Germinal center (tissue), 1 donor: ENCODE measurements at regions not wholly inside any gene's neighbourhood (a gene's known extent, or its start where the extent isn't known, plus 50 kb on each side); places are given as distances from the start of the nearest gene placed in this dataset.

Experiments
- DNase-seq: peaks from one replicate; pipeline ENCODE4 v3.0.0; 2012; ENCODE audit warnings: mixed read lengths, low spot score

GRCh38 chr12:92582475-92582874, 120.3 kb upstream of the PLEKHG7 start:
- no peak for DNase-seq

DNA sequence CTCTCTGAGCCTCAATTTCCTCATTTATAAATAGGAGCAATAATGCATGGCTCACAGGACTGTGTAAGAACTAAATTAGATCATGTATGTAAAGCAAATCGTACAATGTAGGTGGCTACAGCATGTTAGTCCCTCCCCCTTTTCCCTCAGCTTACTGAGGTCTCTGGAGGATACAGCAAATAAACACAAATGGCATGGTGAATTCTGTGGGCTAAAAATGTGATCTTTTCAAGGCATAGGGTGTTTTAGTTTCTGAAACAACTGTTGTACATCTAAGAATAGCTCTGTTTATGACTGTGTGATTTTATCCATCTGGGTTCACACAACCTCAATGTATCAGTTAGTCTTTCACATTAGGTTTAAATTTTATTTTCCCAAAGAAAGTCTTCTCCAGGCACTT, 121.2 kb upstream of the PLEKHG7 start:
- peak; percentile 24 for DNase-seq

GRCh38 chr12:92574911-92575570, 127.7 kb upstream of the PLEKHG7 start:
- DNase-seq, result no peak

DNA sequence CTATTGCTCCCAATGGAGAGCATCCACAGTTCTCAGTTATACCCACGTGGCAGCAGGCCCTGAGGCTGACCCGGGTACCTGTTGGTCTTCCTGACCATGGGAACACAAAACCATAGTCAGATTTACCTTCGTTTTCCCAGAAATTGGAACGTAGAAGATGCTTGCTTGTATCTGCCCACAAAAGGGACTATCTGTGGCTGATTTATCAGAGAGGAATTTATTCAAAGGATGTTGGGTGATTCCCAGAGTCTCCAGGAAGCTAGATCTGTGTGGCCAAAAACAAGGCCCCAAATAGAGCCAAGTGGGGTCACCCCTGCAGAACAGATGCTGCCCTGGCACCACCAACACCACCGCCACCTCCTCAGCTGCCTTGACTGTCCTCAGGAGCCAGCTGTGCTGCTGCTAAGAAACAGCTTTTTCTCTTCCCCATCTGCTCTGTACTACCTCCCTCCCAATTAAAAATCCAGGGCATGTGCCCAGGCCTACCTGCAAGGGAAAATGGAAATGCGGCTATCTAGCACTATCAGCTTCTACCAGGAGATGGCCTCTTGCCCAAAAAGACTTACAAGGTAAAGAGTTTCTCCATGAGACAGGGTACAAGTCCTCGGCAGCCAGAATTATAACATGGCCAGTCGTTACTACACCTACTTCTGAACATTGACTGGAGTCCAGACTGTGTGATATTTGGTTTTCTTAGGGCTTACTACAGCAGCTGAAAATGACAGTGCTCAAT, 128.6 kb upstream of the PLEKHG7 start:
- DNase-seq, result no peak

GRCh38 chr12:92573104-92573503, 129.7 kb upstream of the PLEKHG7 start:
- no peak for DNase-seq

DNA sequence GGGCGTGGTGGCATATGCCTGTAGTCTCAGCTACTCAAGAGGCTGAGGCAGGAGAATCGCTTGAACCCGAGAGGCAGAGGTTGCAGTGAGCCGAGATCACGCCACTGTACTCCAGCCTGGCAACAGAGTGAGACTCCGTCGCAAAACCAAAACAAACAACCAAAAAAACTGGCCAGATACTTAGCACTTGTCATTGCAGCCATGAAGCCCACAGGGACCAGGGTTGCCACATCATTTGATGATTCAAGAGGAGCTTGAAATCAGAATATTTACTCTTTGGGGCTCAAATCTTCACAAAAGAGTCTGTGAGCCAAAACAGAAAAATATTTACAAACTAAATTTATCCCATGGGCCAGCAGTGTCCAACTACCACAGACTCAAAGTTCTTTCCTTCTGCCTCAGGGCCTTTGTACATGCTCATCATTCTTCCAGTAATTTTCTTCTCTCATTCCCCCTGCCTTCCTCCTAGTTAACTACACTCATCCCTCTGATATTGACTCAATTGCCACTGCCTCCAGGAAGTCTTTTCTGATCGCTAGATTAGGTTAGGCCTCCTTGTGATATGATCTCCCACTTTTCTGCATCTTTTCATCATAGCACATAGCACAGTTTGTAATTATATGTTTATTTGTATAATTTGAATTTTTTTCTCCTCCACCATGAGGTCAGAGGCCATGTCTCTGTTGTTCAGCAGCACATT, 130.8 kb upstream of the PLEKHG7 start:
- no peak for DNase-seq

GRCh38 chr12:92571169-92571568, 131.6 kb upstream of the PLEKHG7 start:
- no peak for DNase-seq

- DNase-seq, result peak; percentile 33
These were observed 132.6 kb upstream of the PLEKHG7 start for GRCh38 chr12:92570056-92570753.

GRCh38 chr12:92568691-92569090, 134.1 kb upstream of the PLEKHG7 start:
- no peak for DNase-seq

DNA sequence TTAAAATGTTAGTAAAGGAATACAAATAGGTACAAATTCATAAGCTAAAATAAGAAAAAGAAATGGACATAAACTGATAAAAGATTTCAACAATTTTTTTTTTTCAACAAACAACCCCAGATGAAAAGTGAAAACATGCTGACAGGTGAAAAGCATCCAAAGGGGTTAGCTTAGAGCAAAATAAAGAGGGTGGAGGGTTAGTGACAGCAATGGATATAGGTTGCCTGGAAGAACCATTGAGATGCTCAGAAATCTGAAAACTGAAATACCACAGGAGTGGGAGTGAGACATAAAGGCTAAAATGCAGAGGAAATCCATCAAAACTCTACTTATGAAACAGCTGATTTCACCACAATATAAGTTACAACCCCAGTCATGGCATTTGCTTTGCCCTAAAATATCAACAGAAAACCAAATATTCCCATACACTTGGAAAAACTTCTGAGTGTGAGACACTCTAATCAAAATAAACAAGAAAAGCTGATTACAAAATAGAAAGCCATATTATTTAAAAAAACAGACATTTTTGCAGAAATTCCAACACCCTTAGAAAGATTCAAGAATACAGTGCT, 136.3 kb upstream of the PLEKHG7 start:
- no peak for DNase-seq

DNA sequence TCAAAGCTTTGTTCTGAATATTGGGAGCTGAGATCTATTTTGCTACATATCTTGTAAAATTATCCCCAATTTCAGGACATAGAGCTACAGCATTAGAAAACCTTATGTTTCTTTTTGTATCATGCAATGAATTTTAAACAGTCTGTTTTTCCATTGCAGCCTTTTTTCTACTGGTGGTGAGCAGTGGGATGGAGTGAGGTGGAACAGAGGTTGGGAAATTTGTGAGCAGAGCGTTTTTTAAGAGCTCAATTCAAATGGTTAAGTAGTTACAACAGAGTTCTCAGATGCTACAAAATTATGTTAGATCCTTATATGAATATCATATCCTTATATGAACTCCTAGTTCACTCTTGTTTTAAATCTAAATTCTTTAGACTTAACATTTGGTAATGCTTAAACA, 139.0 kb upstream of the PLEKHG7 start:
- DNase-seq, result no peak

GRCh38 chr12:92562063-92562734, 140.6 kb upstream of the PLEKHG7 start:
- no peak for DNase-seq

DNA sequence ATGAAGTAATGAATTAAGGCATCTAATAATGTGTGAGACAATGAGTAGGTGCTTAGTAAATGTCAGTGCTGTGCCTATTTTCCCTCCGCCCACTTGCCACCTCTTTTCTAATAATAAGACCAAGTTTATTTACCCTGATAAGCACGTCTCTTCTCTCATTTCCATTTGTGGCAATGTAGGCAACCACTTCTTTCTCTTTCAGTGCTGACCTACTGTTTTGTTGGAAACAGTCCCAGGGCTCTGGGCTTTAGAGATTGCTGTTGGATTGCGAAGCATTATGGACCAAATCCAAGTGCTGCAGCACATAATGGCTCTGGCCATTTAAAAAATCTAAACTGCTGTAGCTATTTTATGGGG, 141.3 kb upstream of the PLEKHG7 start:
- DNase-seq, result no peak

DNA sequence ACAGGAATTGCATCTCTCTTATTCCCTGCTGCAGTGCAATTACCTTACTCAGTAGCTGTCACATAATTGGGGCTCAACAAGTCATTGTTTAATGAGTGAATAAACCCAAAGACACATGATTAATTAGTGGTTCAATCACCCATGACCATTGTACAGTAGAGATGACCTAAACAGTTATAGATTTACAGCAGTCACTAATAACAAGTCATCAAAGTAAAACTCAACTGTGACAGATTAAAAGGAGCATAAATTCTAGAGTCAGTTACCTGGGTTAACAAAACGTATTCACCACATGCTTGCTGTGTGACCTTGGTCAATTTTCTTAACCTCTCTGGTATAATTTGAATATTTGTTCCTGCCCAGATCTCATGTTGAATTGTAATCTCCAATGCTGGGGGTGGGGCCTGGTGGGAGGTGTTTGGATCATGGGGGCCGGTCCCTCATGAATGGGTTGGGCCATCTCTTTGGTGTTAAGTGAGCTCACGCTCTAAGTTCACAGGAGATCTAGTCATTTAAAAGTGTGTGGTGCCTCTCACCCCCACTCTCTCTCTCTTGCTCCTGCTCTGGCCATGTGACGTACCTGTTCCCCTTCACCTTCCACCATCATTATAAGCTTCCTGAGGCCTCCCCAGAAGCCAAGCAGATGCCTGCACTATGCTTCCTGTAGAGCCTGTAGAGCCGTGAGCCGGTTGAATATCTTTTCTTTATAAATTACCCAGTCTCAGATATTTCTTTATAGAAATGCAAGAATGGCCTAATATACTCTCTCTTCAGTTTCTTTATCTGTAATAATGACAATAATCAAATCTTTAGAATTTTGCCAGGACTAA, 141.9 kb upstream of the PLEKHG7 start:
- no peak for DNase-seq

DNA sequence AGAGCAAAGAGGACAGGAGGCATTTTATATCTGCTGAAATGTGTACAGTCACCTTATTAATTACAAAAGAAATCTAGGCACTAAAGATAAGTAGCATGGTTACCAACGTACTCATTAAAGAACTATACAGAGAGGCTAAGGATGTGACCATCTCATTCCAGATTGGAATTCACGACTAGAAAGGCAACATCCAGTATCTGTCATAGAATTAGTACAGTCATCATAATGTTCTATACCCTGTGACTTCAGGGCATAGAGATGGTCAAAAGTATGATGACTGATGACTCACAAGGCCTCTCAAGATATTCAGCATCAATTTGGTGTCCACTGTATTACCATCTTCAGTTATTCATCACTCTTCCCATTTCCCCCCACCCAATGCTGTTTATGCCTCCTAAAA, 144.0 kb upstream of the PLEKHG7 start:
- no peak for DNase-seq

- DNase-seq, result no peak
These were observed 144.5 kb upstream of the PLEKHG7 start for GRCh38 chr12:92558215-92558773.

GRCh38 chr12:92557422-92557724, 145.4 kb upstream of the PLEKHG7 start:
- no peak for DNase-seq

DNA sequence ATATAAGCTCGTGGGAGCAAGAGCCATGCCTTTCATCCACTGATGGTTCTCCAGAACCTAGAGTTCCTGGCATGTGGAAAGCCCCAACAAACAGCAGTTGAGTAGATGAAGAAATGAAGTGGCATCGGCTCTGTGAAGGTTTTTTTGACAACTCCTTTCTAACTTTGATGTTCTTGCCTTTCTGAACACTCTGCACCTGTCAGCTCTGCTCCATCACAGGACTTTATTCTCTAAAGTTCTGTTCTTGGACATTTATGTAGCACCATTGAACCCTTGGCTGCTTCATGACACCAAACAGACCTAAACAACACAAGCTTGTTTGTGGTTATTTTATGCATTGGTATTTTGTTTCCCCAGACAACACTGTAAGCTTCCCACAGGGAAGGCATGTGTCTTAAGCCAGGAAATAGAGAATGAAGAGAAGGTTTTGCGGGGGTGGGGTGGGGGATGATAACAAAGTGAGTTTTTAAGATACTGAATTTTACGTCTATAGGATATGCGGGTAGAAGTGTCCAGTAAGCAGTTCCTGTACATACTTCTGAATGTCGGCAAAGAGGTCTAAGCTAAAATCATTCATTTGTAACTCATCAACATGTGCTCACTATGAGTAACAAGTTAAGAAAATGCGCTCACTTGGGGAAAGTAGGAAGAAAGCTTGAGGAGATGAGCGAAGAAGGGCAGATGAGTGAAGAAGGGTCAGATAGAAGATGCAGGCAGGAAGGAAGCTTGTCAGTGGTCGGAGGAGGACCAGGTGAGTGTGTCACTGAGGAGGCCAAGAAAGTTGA, 146.0 kb upstream of the PLEKHG7 start:
- DNase-seq, result no peak

GRCh38 chr12:92556141-92556540, 146.6 kb upstream of the PLEKHG7 start:
- DNase-seq, result peak; percentile 32
